Kasumi-1 (cell line): ENCODE measurements at regions not wholly inside any gene's neighbourhood (a gene's known extent, or its start where the extent isn't known, plus 50 kb on each side); places are given as distances from the start of the nearest gene placed in this dataset.

ENCODE experiments used
- DNase-seq, 2 experiments: peaks; one replicate each; lab custom pipeline; 2025; lab: John Stamatoyannopoulos, UW

GRCh38 chr4:128358231-128358912 is 70.8 kb upstream of the PGRMC2 start:
- no peak for DNase-seq

GRCh38 chr4:128357286-128357685 is 69.7 kb upstream of the PGRMC2 start:
- no peak for DNase-seq

- peak; percentile 3 to 17 for DNase-seq
Observed at GRCh38 chr4:128355305-128355704, 67.7 kb upstream of the PGRMC2 start.

DNA sequence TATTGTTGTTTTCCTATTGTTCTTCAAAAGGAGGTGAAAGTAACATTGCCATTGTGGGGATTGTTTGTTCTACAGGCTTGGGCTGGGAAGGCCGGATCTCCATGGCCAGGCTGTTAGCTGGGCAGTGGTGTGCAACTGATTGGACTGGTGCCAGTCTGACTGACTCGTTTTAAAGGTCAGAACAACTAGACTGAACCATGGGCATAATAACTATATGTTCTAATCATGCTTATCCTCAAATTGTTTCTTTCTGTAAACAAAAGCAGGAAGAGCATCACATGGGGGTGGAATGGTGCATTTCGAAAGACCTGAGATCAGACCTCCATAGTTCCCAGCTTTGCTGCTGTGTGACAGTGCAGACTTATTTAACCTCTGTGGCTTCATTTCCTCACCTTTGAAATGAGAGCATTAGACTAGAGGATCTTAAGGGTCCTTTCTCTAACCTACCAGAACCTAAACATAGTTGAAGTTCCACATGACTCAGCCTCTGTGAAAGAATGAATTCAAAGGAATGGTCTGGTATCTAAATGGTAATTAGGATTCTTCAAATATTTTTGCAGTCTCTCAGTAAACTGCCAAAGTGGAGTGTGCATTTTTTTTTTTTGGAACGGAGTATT is 66.7 kb upstream of the PGRMC2 start:
- DNase-seq: no peak

DNA sequence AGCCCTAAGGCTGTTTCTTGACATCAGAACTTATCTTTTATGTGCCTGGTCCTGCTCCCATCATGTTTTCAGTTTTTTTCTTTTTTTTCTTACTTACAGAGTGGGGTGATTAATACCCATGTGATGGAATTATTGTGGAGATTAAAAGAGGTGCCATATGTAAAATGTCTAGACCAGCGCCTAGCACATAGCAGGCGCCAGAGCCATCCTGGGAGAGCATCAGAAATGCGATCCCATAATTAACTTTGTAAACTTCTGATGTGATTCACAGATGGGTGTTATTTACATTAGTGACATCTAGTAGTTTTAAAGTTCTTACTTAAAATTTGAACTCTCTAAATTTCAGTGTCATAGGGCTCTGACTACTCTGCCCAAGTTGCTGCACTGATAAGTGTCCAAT is 66.2 kb upstream of the PGRMC2 start:
- no peak for DNase-seq

GRCh38 chr4:128351502-128351901 is 63.9 kb upstream of the PGRMC2 start:
- DNase-seq: no peak

- no peak for DNase-seq
Observed at GRCh38 chr4:128350449-128351045, 62.9 kb upstream of the PGRMC2 start.

DNA sequence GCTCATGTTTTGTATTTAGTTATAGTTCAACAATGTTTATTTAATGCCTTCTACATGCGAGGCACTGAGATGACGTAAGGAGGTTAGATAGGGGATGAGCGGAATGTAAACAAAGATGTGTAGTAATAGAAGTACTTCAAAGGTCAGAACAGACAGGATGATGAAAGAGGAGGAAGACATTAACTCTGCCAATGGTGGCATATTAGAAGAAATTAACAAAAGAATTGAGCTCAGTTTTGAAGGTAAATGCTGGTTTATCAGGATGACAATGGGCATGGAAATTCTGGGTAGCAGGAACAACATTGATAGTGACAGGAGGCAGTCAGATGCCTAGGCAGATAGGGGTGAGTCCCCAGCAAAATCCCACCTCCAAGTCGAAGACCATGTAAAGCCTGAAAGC is 62.3 kb upstream of the PGRMC2 start:
- DNase-seq: no peak

DNA sequence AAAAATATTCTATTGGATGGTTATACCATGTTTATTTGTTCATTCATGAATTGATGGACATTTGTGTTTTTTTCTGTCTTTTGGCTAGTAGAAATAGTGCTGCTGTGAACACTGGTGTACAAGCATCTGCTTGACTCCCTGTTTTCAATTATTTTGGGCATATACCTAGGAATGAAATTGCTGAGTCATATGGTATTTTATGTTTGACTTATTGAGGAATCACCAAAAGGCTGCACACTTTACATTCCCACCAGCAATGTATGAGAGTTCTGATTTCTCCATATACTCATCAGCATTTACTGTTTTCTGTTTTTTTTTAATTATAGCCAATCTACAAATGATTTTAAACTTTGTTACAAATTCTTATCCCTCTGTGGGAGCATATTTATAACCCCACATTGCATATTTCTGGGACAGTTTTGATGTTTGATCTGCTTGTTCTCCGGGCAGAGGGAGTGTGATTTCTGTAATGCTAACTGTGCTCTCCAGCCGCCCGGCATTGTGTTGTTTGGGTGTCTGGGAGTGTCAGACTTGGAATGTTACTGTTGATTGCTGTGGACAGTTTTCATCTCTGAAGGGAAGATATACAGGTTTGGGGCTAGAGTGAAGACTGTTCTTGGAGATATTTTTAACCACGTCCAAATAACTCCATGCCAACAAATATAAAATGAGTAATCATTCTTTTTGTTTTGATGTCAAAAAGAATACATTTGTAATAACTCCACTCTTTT is 60.5 kb upstream of the PGRMC2 start:
- DNase-seq: no peak

GRCh38 chr4:128347175-128347868 is 59.7 kb upstream of the PGRMC2 start:
- DNase-seq: no peak

- no peak for DNase-seq
Observed at GRCh38 chr4:128346054-128346716, 58.6 kb upstream of the PGRMC2 start.

- DNase-seq: no peak
Observed at GRCh38 chr4:128345650-128346049, 58.0 kb upstream of the PGRMC2 start.

DNA sequence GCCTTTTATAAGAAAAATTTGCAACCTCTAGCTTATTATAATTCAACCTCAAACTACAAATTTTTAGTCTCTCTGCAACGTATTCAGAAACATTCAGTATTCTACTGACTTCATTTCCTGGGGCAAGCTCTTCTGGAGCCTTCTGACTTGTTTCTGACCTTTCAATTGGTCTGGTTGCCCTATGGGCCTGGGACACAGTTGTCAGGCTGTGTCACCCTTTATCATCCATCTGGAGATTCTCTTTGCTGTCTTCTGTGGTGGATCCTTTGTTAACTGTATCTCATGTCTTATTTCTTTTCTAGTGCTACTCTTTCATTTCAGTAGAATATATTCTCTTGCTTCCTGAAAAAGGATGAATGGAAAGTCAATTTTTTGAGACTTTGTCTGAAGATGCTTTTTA is 55.1 kb upstream of the PGRMC2 start:
- DNase-seq: no peak

DNA sequence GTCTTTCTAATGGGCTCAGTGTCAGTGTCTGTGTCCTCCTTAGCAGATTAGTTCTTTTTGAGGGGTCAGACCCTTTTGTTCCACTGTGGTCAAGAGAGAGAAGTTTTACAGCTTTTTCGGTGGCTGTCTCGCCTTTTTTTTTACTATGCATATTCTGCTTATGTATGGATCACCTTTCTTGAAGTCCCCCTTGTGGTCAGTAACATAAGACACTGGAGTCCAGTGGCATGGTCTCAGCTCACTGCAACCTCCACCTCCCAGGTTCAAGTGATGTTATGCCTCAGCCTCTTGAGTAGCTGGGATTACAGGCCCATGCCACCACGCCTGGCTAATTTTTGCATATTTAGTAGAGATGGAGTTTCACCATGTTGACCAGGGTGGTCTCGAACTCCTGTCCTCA is 54.0 kb upstream of the PGRMC2 start:
- DNase-seq: no peak

- DNase-seq: no peak
Observed at GRCh38 chr4:128338634-128339355, 51.2 kb upstream of the PGRMC2 start.

DNA sequence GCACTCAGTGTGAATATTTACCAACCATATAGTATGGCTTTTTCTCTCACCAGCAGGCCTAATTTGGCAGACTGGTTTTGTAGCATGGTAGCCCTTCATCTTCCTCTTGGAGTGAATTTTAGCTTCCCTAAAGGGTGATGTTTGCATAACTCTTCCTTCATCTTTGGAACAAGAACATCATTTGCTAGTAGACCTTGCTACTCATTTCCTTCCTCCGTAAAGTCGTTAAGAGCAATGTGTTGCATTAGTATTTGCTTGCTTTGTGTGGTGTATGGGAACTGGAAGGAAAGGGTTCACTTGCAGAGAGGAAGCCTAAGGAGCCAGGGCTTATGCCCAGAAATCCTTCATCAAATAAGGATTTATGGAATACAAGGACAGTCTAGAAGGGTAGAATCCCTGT is 50.2 kb upstream of the PGRMC2 start:
- peak; percentile 10 to 12 for DNase-seq
